ENCODE measurements at regions not wholly inside any gene's neighbourhood (a gene's known extent, or its start where the extent isn't known, plus 50 kb on each side); places are given as distances from the start of the nearest gene placed in this dataset.

DNA sequence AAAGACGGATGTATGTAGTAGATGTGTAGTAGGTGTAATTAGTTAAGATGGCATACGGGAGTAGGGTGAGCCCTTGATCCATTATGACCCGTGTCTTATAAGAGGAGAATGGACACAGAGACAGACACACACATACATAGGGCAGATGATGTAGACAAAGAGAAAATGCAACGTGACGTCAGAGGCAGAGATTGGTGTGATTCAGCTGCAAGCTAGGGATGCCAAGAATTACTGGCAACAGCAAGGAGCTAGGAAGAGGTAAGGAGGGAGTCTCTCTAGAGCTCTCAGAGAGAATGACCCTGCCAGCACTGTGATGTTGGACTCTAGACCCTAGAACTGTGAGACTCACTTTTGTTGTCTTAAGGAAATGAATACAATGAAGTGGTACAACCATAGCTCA is 247.0 kb upstream of the HABP2 start (continued):
- TF ChIP-seq ZNF449 (tag by site-specific recombination; IDR thresholded peaks at IDR 0.05) (no peak), SP2 (tag by site-specific recombination; IDR thresholded peaks at IDR 0.05) (no peak), ZNF518A (tag by site-specific recombination; conservative IDR thresholded peaks at IDR 0.05; ENCODE audit: low read depth) (no peak), ZNF214 (tag by site-specific recombination; IDR thresholded peaks at IDR 0.05; ENCODE audit: borderline replicate concordance) (no peak)
- TF ChIP-seq, protein P1, sequence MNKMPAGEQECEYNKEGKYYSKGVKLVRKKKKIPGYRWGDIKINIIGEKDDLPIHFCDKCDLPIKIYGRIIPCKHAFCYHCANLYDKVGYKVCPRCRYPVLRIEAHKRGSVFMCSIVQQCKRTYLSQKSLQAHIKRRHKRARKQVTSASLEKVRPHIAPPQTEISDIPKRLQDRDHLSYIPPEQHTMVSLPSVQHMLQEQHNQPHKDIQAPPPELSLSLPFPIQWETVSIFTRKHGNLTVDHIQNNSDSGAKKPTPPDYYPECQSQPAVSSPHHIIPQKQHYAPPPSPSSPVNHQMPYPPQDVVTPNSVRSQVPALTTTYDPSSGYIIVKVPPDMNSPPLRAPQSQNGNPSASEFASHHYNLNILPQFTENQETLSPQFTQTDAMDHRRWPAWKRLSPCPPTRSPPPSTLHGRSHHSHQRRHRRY (tag by site-specific recombination; IDR thresholded peaks at IDR 0.05) = no peak

GRCh38 chr10:113309791-113310190 is 243.1 kb upstream of the HABP2 start:
- no peaks in the 10 kb centered on the region for H3K4me1 ChIP-seq (ENCODE audit: control insufficient read depth, insufficient read depth, low read length)
- no peaks in the 10 kb centered on the region for H3K36me3 ChIP-seq (ENCODE audit: control insufficient read depth in 2 of 2, insufficient read depth in 1 of 2, low read length in 2 of 2)
- no peaks in the 10 kb centered on the region for H3K9me3 ChIP-seq (ENCODE audit: control insufficient read depth, insufficient read depth, low read depth, low read length)
- CTCF ChIA-PET = no interaction called here
- POLR2A ChIA-PET = no interaction called here
- no peak overlapping the region for H3K27ac ChIP-seq (ENCODE audit: extremely low read depth, low read depth, low read length)
- no peak overlapping the region for H3K4me3 ChIP-seq (ENCODE audit: low read depth, low read length)
- TF ChIP-seq ZNF521 (tag by site-specific recombination; IDR thresholded peaks at IDR 0.05) (no peak), ZNF670 (tag by site-specific recombination; IDR thresholded peaks at IDR 0.05; ENCODE audit: low read depth) (no peak), ZNF585B (tag by site-specific recombination; IDR thresholded peaks at IDR 0.05) (no peak), ZNF621 (tag by site-specific recombination; IDR thresholded peaks at IDR 0.05) (no peak), ZNF114 (tag by site-specific recombination; IDR thresholded peaks at IDR 0.05) (no peak), ZNF558 (tag by site-specific recombination; IDR thresholded peaks at IDR 0.05) (no peak), ZBTB21 (tag by site-specific recombination; IDR thresholded peaks at IDR 0.05) (no peak), ZNF560 (tag by site-specific recombination; IDR thresholded peaks at IDR 0.05; ENCODE audit: borderline replicate concordance) (no peak), ZNF112 (tag by site-specific recombination; IDR thresholded peaks at IDR 0.05) (no peak), OVOL3 (tag by site-specific recombination; IDR thresholded peaks at IDR 0.05) (no peak), ZNF157 (tag by site-specific recombination; IDR thresholded peaks at IDR 0.05) (no peak)
- TF ChIP-seq, protein P2, sequence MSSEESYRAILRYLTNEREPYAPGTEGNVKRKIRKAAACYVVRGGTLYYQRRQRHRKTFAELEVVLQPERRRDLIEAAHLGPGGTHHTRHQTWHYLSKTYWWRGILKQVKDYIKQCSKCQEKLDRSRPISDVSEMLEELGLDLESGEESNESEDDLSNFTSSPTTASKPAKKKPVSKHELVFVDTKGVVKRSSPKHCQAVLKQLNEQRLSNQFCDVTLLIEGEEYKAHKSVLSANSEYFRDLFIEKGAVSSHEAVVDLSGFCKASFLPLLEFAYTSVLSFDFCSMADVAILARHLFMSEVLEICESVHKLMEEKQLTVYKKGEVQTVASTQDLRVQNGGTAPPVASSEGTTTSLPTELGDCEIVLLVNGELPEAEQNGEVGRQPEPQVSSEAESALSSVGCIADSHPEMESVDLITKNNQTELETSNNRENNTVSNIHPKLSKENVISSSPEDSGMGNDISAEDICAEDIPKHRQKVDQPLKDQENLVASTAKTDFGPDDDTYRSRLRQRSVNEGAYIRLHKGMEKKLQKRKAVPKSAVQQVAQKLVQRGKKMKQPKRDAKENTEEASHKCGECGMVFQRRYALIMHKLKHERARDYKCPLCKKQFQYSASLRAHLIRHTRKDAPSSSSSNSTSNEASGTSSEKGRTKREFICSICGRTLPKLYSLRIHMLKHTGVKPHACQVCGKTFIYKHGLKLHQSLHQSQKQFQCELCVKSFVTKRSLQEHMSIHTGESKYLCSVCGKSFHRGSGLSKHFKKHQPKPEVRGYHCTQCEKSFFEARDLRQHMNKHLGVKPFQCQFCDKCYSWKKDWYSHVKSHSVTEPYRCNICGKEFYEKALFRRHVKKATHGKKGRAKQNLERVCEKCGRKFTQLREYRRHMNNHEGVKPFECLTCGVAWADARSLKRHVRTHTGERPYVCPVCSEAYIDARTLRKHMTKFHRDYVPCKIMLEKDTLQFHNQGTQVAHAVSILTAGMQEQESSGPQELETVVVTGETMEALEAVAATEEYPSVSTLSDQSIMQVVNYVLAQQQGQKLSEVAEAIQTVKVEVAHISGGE (tag by site-specific recombination; conservative IDR thresholded peaks at IDR 0.05; ENCODE audit: low read depth) = no peak
- TF ChIP-seq, protein P3, sequence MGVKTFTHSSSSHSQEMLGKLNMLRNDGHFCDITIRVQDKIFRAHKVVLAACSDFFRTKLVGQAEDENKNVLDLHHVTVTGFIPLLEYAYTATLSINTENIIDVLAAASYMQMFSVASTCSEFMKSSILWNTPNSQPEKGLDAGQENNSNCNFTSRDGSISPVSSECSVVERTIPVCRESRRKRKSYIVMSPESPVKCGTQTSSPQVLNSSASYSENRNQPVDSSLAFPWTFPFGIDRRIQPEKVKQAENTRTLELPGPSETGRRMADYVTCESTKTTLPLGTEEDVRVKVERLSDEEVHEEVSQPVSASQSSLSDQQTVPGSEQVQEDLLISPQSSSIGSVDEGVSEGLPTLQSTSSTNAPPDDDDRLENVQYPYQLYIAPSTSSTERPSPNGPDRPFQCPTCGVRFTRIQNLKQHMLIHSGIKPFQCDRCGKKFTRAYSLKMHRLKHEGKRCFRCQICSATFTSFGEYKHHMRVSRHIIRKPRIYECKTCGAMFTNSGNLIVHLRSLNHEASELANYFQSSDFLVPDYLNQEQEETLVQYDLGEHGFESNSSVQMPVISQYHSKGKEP (tag by site-specific recombination; IDR thresholded peaks at IDR 0.05) = no peak
- TF ChIP-seq, protein P4, sequence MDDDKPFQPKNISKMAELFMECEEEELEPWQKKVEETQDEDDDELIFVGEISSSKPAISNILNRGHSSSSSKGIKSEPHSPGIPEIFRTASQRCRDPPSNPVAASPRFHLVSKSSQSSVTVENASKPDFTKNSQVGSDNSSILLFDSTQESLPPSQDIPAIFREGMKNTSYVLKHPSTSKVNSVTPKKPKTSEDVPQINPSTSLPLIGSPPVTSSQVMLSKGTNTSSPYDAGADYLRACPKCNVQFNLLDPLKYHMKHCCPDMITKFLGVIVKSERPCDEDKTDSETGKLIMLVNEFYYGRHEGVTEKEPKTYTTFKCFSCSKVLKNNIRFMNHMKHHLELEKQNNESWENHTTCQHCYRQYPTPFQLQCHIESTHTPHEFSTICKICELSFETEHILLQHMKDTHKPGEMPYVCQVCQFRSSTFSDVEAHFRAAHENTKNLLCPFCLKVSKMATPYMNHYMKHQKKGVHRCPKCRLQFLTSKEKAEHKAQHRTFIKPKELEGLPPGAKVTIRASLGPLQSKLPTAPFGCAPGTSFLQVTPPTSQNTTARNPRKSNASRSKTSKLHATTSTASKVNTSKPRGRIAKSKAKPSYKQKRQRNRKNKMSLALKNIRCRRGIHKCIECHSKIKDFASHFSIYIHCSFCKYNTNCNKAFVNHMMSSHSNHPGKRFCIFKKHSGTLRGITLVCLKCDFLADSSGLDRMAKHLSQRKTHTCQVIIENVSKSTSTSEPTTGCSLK (tag by site-specific recombination; IDR thresholded peaks at IDR 0.05) = no peak
- TF ChIP-seq, protein P5, sequence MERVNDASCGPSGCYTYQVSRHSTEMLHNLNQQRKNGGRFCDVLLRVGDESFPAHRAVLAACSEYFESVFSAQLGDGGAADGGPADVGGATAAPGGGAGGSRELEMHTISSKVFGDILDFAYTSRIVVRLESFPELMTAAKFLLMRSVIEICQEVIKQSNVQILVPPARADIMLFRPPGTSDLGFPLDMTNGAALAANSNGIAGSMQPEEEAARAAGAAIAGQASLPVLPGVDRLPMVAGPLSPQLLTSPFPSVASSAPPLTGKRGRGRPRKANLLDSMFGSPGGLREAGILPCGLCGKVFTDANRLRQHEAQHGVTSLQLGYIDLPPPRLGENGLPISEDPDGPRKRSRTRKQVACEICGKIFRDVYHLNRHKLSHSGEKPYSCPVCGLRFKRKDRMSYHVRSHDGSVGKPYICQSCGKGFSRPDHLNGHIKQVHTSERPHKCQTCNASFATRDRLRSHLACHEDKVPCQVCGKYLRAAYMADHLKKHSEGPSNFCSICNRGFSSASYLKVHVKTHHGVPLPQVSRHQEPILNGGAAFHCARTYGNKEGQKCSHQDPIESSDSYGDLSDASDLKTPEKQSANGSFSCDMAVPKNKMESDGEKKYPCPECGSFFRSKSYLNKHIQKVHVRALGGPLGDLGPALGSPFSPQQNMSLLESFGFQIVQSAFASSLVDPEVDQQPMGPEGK (tag by site-specific recombination; IDR thresholded peaks at IDR 0.05) = no peak

All from HEK293 (cell line).